Right lobe of liver (tissue), 6 donors: ENCODE measurements at regions not wholly inside any gene's neighbourhood (a gene's known extent, or its start where the extent isn't known, plus 50 kb on each side); places are given as distances from the start of the nearest gene placed in this dataset.

Experiments used
- ATAC-seq, 4 donors: fragments of 200-7000 bp; cut with Tn5 transposase; one replicate each; pipeline ENCODE4 v1.9.1; 2020; ENCODE audit warnings: mild to moderate bottlenecking in 4 of 4, moderate library complexity in 4 of 4
- DNase-seq, 3 donors: peaks; one replicate each; pipeline ENCODE4 v3.0.0-alpha.2; 2020
- H3K27ac ChIP-seq, 3 donors: fragments of 200-600 bp; one replicate each; pipeline ENCODE4 v1.8.0; 2022
- H3K27me3 ChIP-seq, 2 donors: fragments of 200-600 bp; one replicate each; pipeline ENCODE4 v1.8.0; 2022
- H3K36me3 ChIP-seq, 4 donors: fragments of 200-600 bp; sonication (generic) in 1 of 4; one replicate each; pipeline versions ENCODE4 v1.5.1 to v1.8.0; 2017 to 2022; ENCODE audit warnings: control low read depth in 1 of 4
- H3K4me1 ChIP-seq, 4 donors: fragments of 200-600 bp; sonication (generic) in 1 of 4; one replicate each; pipeline versions ENCODE4 v1.5.1 to v1.8.0; 2017 to 2022; ENCODE audit warnings: control low read depth in 1 of 4
- H3K4me3 ChIP-seq, 3 donors: fragments of 200-600 bp; one replicate each; pipeline ENCODE4 v1.8.0; 2022
- H3K9me3 ChIP-seq, 4 donors: fragments of 200-600 bp; sonication (generic) in 1 of 4; one replicate each; pipeline versions ENCODE4 v1.5.1 to v1.8.0; 2017 to 2022; ENCODE audit warnings: control low read depth in 1 of 4
- CTCF ChIP-seq, 4 donors: fragments of 200-600 bp in 3 of 4; fragments of 450-650 bp in 1 of 4; IDR thresholded peaks; one replicate each; pipeline versions ENCODE4 v1.5.1 to v1.8.0; 2016 to 2022; ENCODE audit warnings: antibody characterized with exemption in 4 of 4, mild to moderate bottlenecking in 2 of 4
- POLR2A ChIP-seq: fragments of 450-650 bp; IDR thresholded peaks from one replicate; pipeline ENCODE4 v1.6.1; 2017; ENCODE audit warnings: antibody characterized with exemption, mild to moderate bottlenecking
- whole genome bisulfite sequencing: methylation state at CpG from one replicate; pipeline ENCODE4 v1.1.6; 2018; ENCODE audit warnings: low coverage, low lambda C conversion rate; ENCODE audit not compliant: insufficient coverage; ENCODE audit errors: missing lambda C conversion rate; 5-methylcytosine and 5-hydroxymethylcytosine counted together
- intact Hi-C, 2 donors: fragments of 100-400 bp; cut with DNase I; formaldehyde crosslinking; loops; one replicate each; pipeline versions ENCODE4 v1.11.2 to v1.14.1; 2022
- donor health status: DM: no; HTN: yes; CAD: no.
- donor health status: DM: no; HTN: no; CAD: no.
- donor health status: DM: no; HTN: no; CAD: no.
- donor health status: DM: no; HTN: yes; CAD: no.
- donor health status: DM: no; HTN: yes; CAD: no.

DNA sequence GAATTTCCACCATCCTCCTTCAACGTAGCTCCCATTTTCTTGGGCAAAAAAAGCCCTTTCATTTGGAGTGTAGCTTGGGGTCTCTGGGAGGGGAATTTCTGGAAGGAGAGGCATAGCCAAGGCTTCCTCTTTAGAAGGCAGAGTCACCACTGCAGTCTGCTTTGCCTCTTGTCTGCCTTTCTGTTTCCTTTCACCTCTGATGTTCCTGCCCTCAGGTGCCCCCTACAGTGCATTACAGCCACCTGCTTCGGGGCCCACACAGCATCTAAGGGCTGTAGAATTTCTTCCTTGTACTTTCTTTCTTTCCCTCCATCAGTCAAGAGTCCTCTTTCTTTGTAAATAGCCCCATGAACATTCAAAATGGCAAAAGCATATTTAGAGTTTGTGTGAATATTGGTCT lies 1313.9 kb downstream of the TMEM121 start:
- Histone ChIP-seq H3K9me3 (no peaks in the 10 kb centered on the region), H3K27me3 (no peaks in the 10 kb centered on the region), H3K36me3 (no peaks in the 10 kb centered on the region), H3K4me3 (no peak overlapping the region), H3K27ac (no peak overlapping the region), H3K4me1 (no peaks in the 10 kb centered on the region)
- DNase-seq (no peak), ATAC-seq (no peak)
- WGBS, result 61% methylated on average over 2 of the region's 2 CpGs
- TF ChIP-seq CTCF (IDR thresholded peaks at IDR 0.05), result no peak
- no peak for TF ChIP-seq POLR2A
- intact Hi-C loops, result no loop called here

GRCh38 chr14:106840991-106841390 lies 1314.6 kb downstream of the TMEM121 start:
- TF ChIP-seq CTCF (IDR thresholded peaks at IDR 0.05), result no peak
- TF ChIP-seq POLR2A, result no peak
- Histone ChIP-seq H3K36me3 (no peaks in the 10 kb centered on the region), H3K4me1 (no peaks in the 10 kb centered on the region), H3K27ac (no peak overlapping the region), H3K4me3 (no peak overlapping the region), H3K27me3 (no peaks in the 10 kb centered on the region), H3K9me3 (no peaks in the 10 kb centered on the region)
- intact Hi-C loops, result no loop called here
- DNase-seq (no peak), ATAC-seq (no peak)
- 72% methylated on average over 4 of the region's 4 CpGs for WGBS

- no CpG with 5 or more reads among the region's 3 CpGs for WGBS
Observed at GRCh38 chr14:106841701-106842100, 1315.3 kb downstream of the TMEM121 start.

GRCh38 chr14:106842687-106843086 lies 1316.3 kb downstream of the TMEM121 start:
- no peaks in the 10 kb centered on the region for H3K4me1 ChIP-seq
- ATAC-seq, result peak; percentile 33 to 69 (median 56)

More at GRCh38 chr14:106841701-106842100, 1315.3 kb downstream of the TMEM121 start:
- no peak for DNase-seq
- Histone ChIP-seq H3K27me3 (no peaks in the 10 kb centered on the region), H3K4me3 (no peak overlapping the region), H3K36me3 (no peaks in the 10 kb centered on the region), H3K9me3 (no peaks in the 10 kb centered on the region), H3K4me1 (no peaks in the 10 kb centered on the region), H3K27ac (no peak overlapping the region)
- intact Hi-C loops, result no loop called here
- TF ChIP-seq POLR2A (no peak), CTCF (IDR thresholded peaks at IDR 0.05) (no peak)
- ATAC-seq, result no peak

More at GRCh38 chr14:106842687-106843086, 1316.3 kb downstream of the TMEM121 start:
- 71% methylated on average over 4 of the region's 6 CpGs for WGBS
- peak; percentile 35 to 65 (median 43) for TF ChIP-seq CTCF (IDR thresholded peaks at IDR 0.05)
- no peak for TF ChIP-seq POLR2A
- H3K4me3 ChIP-seq, result no peak overlapping the region
- intact Hi-C loops, result no loop called here
- H3K36me3 ChIP-seq, result no peaks in the 10 kb centered on the region
- H3K9me3 ChIP-seq, result no peaks in the 10 kb centered on the region
- H3K27ac ChIP-seq, result no peak overlapping the region
- peak in 1 of 3 donors; percentile 35 for DNase-seq
- H3K27me3 ChIP-seq, result no peaks in the 10 kb centered on the region
